ENCODE measurements at regions not wholly inside any gene's neighbourhood (a gene's known extent, or its start where the extent isn't known, plus 50 kb on each side); places are given as distances from the start of the nearest gene placed in this dataset.

DNA sequence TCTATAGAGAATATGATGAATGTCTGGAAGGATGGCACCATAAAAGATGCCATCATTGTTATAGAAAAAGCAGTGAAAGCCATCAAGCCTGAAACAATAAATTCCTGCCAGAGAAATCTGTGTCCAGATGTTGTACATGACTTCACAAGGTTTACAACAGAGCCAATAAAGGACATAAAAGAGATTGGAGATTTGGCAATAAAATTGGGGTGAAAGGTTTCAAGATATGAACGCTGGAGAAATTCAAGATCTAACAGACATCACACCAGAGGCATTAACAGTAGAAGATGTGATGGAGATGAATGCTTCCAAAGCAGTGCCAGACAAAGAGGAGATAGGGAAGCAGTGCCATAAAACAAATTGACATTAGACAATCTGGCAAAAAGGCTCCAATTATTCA lies 518.8 kb upstream of the ACVR2A start:
- Mint-ChIP-seq H3K4me3 (no peak overlapping the region), H3K4me1 (no peaks in the 10 kb centered on the region), H3K36me3 (ENCODE audit: low read depth) (no peaks in the 10 kb centered on the region), H3K9me3 (peaks cover 8% of the 10 kb centered on the region), H3K27ac (no peak overlapping the region), H3K27me3 (ENCODE audit: low read depth) (no peaks in the 10 kb centered on the region)
- TF ChIP-seq, protein P1, sequence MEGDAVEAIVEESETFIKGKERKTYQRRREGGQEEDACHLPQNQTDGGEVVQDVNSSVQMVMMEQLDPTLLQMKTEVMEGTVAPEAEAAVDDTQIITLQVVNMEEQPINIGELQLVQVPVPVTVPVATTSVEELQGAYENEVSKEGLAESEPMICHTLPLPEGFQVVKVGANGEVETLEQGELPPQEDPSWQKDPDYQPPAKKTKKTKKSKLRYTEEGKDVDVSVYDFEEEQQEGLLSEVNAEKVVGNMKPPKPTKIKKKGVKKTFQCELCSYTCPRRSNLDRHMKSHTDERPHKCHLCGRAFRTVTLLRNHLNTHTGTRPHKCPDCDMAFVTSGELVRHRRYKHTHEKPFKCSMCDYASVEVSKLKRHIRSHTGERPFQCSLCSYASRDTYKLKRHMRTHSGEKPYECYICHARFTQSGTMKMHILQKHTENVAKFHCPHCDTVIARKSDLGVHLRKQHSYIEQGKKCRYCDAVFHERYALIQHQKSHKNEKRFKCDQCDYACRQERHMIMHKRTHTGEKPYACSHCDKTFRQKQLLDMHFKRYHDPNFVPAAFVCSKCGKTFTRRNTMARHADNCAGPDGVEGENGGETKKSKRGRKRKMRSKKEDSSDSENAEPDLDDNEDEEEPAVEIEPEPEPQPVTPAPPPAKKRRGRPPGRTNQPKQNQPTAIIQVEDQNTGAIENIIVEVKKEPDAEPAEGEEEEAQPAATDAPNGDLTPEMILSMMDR (IDR thresholded peaks at IDR 0.05; ENCODE audit: unreplicated experiment in 3 of 3), result no peak

DNA sequence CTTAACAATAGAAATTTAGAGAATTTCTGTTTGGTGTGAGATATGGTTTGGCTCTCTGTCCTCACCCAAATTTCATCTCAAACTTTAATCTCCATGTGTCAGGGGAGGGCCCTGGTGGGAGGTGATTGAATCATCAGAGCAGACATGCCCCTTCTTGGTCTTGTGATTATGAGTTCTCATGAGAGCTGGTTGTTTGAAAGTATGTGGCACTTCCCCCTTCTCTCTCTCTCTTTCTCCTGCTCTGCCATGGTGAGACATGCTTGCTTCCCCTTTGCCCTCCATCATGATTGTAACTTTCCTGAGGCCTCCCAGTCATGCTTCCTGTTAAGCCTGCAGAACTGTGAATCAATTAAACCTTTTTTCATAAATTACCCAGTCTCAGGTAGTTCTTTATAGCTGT lies 524.7 kb upstream of the ACVR2A start:
- Mint-ChIP-seq H3K9me3 (peaks cover 50% of the 10 kb centered on the region), H3K27ac (no peak overlapping the region), H3K4me3 (no peak overlapping the region), H3K36me3 (ENCODE audit: low read depth) (no peaks in the 10 kb centered on the region), H3K27me3 (ENCODE audit: low read depth) (no peaks in the 10 kb centered on the region), H3K4me1 (no peaks in the 10 kb centered on the region)
- TF ChIP-seq, protein P1 (IDR thresholded peaks at IDR 0.05; ENCODE audit: unreplicated experiment in 3 of 3), result no peak

DNA sequence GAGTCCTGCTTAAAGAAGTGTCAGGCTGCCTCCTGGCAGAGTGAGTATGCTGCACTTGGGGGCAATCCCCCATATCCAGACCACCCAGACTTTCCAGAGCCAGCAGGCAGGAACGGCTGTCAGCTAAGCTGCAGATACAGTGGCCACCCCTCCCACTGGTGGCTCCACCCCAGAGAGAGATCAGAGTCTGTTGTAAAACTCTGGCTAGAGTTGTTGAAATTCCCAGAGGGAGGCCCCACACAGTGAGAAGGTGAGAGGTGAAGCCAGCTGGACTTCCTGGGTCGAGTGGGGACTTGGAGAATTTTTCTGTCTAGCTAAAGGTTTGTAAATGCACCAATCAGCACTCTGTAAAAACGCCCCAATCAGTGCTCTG lies 533.8 kb upstream of the ACVR2A start:
- Mint-ChIP-seq H3K27me3 (ENCODE audit: low read depth) (no peaks in the 10 kb centered on the region), H3K36me3 (ENCODE audit: low read depth) (no peaks in the 10 kb centered on the region), H3K27ac (no peak overlapping the region), H3K9me3 (peaks cover 9% of the 10 kb centered on the region), H3K4me3 (no peak overlapping the region), H3K4me1 (no peaks in the 10 kb centered on the region)
- TF ChIP-seq, protein P1 (IDR thresholded peaks at IDR 0.05; ENCODE audit: unreplicated experiment in 3 of 3), result no peak

DNA sequence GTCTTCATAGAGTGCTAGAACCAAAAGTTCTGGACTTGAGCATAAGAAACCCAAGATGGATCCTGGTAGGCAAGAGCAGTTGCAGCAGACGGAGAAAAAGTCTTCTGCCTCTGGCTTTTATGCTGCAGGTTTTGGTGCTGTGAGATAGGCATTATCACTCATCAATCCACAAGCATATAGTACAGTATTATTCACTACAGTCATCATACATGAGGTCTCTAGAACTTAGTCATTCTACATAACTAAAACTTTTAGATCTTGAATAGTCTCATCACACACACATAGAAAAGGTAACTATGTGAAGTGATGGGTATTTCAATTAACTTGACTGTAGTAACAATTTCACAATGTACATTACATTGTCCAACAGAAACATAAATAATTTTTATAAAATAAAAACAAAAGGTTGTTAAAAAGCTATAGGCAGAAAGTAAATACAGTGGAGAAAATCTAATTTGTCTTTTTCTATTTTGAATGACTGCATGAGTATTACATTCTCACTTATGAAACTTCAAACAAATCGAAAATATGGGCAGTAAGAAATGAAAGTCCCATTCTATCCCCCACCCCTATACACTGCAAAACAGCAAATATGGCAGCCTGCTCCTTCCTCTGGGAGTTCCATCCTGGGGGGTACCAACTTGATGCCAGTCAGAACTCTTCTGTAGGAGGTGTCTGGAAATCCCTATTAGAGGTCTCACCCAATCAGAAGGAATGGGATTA lies 534.3 kb upstream of the ACVR2A start:
- Mint-ChIP-seq H3K27me3 (ENCODE audit: low read depth) (no peaks in the 10 kb centered on the region), H3K36me3 (ENCODE audit: low read depth) (no peaks in the 10 kb centered on the region), H3K27ac (no peak overlapping the region), H3K4me3 (no peak overlapping the region), H3K4me1 (no peaks in the 10 kb centered on the region), H3K9me3 (peaks cover 8% of the 10 kb centered on the region)
- TF ChIP-seq, protein P1 (IDR thresholded peaks at IDR 0.05; ENCODE audit: unreplicated experiment in 3 of 3), result no peak

DNA sequence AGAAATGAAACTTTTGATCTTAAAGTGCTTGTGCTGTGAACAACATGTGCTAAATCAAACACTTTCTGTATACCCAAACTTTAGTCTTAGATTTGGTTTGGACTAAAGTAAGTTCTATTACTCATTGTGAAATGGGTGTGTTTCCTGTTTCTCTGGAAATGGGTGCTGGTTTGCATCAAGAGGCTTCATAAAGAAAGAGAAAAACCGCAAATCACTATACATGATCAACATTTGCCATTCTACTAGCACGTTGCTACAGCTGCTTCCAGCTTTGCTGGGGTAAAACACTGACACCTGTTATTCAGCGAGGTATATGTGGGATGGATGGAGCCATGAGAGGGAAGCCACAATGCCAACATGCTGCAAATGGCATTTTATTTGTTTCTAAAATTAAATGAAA lies 547.0 kb upstream of the ACVR2A start:
- Mint-ChIP-seq H3K9me3 (no peaks in the 10 kb centered on the region), H3K36me3 (ENCODE audit: low read depth) (no peaks in the 10 kb centered on the region), H3K4me1 (peaks cover 10% of the 10 kb centered on the region), H3K27ac (no peak overlapping the region), H3K27me3 (ENCODE audit: low read depth) (no peaks in the 10 kb centered on the region), H3K4me3 (no peak overlapping the region)
- TF ChIP-seq, protein P1 (IDR thresholded peaks at IDR 0.05; ENCODE audit: unreplicated experiment in 3 of 3), result no peak

DNA sequence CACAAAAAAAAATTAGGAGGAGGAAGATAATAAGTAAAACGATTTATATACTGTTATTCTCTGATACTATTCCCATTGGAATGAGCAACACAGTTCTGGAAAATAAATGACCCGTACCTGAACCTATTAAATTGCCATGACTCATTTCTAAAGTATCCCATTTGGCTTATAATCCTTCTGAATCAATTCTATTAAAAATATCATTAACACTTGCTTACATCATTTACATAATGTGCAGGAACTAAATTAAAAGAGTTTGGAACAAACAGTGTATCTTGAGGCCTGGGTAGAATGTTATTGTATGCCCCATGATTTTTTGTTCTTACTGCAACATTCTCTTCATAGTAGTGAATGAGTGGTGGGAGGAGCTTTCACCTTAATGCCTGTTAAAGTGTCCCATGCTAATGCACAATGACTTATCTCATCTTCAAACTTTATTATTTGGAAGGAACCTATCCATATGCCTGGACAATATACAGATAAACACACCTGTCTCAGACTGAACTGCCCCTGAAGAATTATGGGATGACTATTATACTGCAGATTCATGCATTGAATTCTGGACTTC lies 549.9 kb upstream of the ACVR2A start:
- Mint-ChIP-seq H3K27ac (no peak overlapping the region), H3K36me3 (ENCODE audit: low read depth) (no peaks in the 10 kb centered on the region), H3K4me1 (peaks cover 10% of the 10 kb centered on the region), H3K9me3 (no peaks in the 10 kb centered on the region), H3K27me3 (ENCODE audit: low read depth) (no peaks in the 10 kb centered on the region), H3K4me3 (no peak overlapping the region)
- TF ChIP-seq, protein P1 (IDR thresholded peaks at IDR 0.05; ENCODE audit: unreplicated experiment in 3 of 3), result no peak
